GM19395 (cell line): ENCODE measurements at regions not wholly inside any gene's neighbourhood (a gene's known extent, or its start where the extent isn't known, plus 50 kb on each side); places are given as distances from the start of the nearest gene placed in this dataset.
"Not testable (repeated sequence)": the region's sequence is repeated elsewhere in the genome, so short reads cannot be mapped to it uniquely, and the experiment has no call there.

Experiments
- ATAC-seq: cut with Tn5 transposase; IDR thresholded peaks from one replicate; pipeline ENCODE4 v1.9.1; 2021; ENCODE audit warnings: mild to moderate bottlenecking, moderate library complexity; ENCODE audit not compliant: unreplicated experiment

- ATAC-seq, result no peak
These were observed 965.5 kb upstream of the IGFBP7 start for GRCh38 chr4:58075724-58076123.

- no peak for ATAC-seq
These were observed 964.2 kb upstream of the IGFBP7 start for GRCh38 chr4:58074382-58074781.

GRCh38 chr4:58070726-58071125 is 960.5 kb upstream of the IGFBP7 start:
- ATAC-seq, result no peak

- no peak for ATAC-seq
These were observed 954.5 kb upstream of the IGFBP7 start for GRCh38 chr4:58064653-58065052.

- no peak for ATAC-seq
These were observed 953.4 kb upstream of the IGFBP7 start for GRCh38 chr4:58063404-58064160.

GRCh38 chr4:58061967-58062366 is 951.8 kb upstream of the IGFBP7 start:
- ATAC-seq, result no peak

GRCh38 chr4:58050439-58050838 is 940.3 kb upstream of the IGFBP7 start:
- no peak for ATAC-seq

GRCh38 chr4:58048491-58048890 is 938.3 kb upstream of the IGFBP7 start:
- ATAC-seq, result no peak

- no peak for ATAC-seq
These were observed 932.0 kb upstream of the IGFBP7 start for GRCh38 chr4:58042176-58042575.

- ATAC-seq, result no peak
These were observed 883.8 kb upstream of the IGFBP7 start for GRCh38 chr4:57993944-57994343.

GRCh38 chr4:57989430-57989829 is 879.2 kb upstream of the IGFBP7 start:
- ATAC-seq, result no peak

- no peak for ATAC-seq
These were observed 875.0 kb upstream of the IGFBP7 start for GRCh38 chr4:57985161-57985560.

- no peak for ATAC-seq
These were observed 870.9 kb upstream of the IGFBP7 start for GRCh38 chr4:57981123-57981522.

GRCh38 chr4:57974821-57975220 is 864.6 kb upstream of the IGFBP7 start:
- ATAC-seq, result no peak

GRCh38 chr4:57973819-57974218 is 863.6 kb upstream of the IGFBP7 start:
- no peak for ATAC-seq

GRCh38 chr4:57971261-57971660 is 861.1 kb upstream of the IGFBP7 start:
- no peak for ATAC-seq

GRCh38 chr4:57966987-57967760 is 857.0 kb upstream of the IGFBP7 start:
- ATAC-seq, result no peak

GRCh38 chr4:57965431-57965830 is 855.2 kb upstream of the IGFBP7 start:
- ATAC-seq, result not testable (repeated sequence)

GRCh38 chr4:57945298-57945697 is 835.1 kb upstream of the IGFBP7 start:
- ATAC-seq, result peak; percentile 58

- ATAC-seq, result peak; percentile 61
These were observed 833.5 kb upstream of the IGFBP7 start for GRCh38 chr4:57943682-57944081.

GRCh38 chr4:57937326-57937725 is 827.1 kb upstream of the IGFBP7 start:
- ATAC-seq, result not testable (repeated sequence)

GRCh38 chr4:57926311-57926710 is 816.1 kb upstream of the IGFBP7 start:
- ATAC-seq, result no peak
